Glutamatergic neuron (in vitro differentiated cells): ENCODE measurements at regions not wholly inside any gene's neighbourhood (a gene's known extent, or its start where the extent isn't known, plus 50 kb on each side); places are given as distances from the start of the nearest gene placed in this dataset.

ENCODE experiments used
- DNase-seq: peaks from one replicate; pipeline ENCODE4 v3.0.0; 2022
- H3K27ac Mint-ChIP-seq: one replicate; pipeline ENCODE4 v1.8.0; 2020; ENCODE audit warnings: mild to moderate bottlenecking, mixed read lengths, inconsistent platforms; ENCODE audit not compliant: unreplicated experiment
- H3K27me3 Mint-ChIP-seq: one replicate; pipeline ENCODE4 v1.8.0; 2020; ENCODE audit warnings: mild to moderate bottlenecking, moderate library complexity, mixed read lengths, inconsistent platforms; ENCODE audit not compliant: unreplicated experiment
- H3K36me3 Mint-ChIP-seq: one replicate; pipeline ENCODE4 v1.8.0; 2020; ENCODE audit warnings: mild to moderate bottlenecking, mixed read lengths, inconsistent platforms; ENCODE audit not compliant: unreplicated experiment
- H3K4me1 Mint-ChIP-seq: one replicate; pipeline ENCODE4 v1.8.0; 2020; ENCODE audit warnings: mild to moderate bottlenecking, low read depth, mixed read lengths, inconsistent platforms; ENCODE audit not compliant: unreplicated experiment
- H3K4me3 Mint-ChIP-seq: one replicate; pipeline ENCODE4 v1.8.0; 2020; ENCODE audit warnings: mild to moderate bottlenecking, mixed read lengths, inconsistent platforms; ENCODE audit not compliant: unreplicated experiment
- H3K9me3 Mint-ChIP-seq: one replicate; pipeline ENCODE4 v1.8.0; 2020; ENCODE audit warnings: mild to moderate bottlenecking, moderate library complexity, mixed read lengths, inconsistent platforms; ENCODE audit not compliant: unreplicated experiment
- CTCF ChIP-seq: fragments of 200-600 bp; sonication (generic); IDR thresholded peaks from one replicate; pipeline ENCODE4 v1.5.0; 2021; ENCODE audit not compliant: partially characterized antibody, unreplicated experiment

GRCh38 chr7:156220078-156220605 is 407.9 kb upstream of the SHH start:
- Mint-ChIP-seq H3K4me1 (no peaks in the 10 kb centered on the region), H3K9me3 (peaks cover 2% of the 10 kb centered on the region), H3K36me3 (no peaks in the 10 kb centered on the region), H3K4me3 (no peak overlapping the region), H3K27me3 (peaks cover 1% of the 10 kb centered on the region), H3K27ac (no peak overlapping the region)
- DNase-seq: no peak
- no peak for TF ChIP-seq CTCF

DNA sequence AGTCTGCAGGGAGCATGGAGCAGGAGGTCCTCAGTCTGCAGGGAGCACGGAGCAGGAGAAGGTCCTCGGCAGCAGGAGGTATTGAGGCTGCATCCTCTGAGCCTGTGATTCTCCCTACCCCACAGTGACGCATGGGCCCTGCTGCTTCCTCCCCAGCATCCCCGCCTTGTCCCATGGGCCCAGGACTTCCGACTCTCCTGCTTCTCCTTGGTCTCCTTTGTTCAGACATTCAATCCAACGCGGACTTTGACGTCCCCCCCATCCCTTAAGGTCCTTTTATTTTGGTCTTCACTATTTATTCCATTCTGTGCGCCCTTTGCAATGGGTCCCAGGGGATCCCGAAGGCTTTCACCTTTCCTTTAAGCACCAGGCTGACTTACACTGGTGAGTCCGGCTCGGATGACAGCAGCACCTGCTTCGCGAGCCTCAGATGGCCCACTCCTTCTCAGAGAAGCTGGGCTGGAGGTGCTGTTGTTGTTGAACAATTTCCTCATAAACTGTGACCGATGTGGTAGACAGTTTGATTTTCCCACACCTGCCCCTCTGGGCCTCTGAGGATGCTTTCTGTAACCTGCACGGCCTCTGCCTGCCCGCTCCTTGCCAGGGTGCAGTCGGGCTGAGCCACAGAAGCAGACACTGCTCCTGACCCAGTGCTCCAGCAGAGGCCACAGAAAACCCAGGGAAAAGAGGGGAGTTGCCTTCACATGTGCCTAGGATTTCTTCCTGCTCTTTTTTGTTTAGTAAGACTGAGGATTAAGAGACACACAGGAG is 407.2 kb upstream of the SHH start:
- no peak for DNase-seq
- no peak for TF ChIP-seq CTCF
- Mint-ChIP-seq H3K9me3 (peaks cover 2% of the 10 kb centered on the region), H3K4me1 (no peaks in the 10 kb centered on the region), H3K27me3 (peaks cover 1% of the 10 kb centered on the region), H3K4me3 (no peak overlapping the region), H3K27ac (no peak overlapping the region), H3K36me3 (no peaks in the 10 kb centered on the region)

DNA sequence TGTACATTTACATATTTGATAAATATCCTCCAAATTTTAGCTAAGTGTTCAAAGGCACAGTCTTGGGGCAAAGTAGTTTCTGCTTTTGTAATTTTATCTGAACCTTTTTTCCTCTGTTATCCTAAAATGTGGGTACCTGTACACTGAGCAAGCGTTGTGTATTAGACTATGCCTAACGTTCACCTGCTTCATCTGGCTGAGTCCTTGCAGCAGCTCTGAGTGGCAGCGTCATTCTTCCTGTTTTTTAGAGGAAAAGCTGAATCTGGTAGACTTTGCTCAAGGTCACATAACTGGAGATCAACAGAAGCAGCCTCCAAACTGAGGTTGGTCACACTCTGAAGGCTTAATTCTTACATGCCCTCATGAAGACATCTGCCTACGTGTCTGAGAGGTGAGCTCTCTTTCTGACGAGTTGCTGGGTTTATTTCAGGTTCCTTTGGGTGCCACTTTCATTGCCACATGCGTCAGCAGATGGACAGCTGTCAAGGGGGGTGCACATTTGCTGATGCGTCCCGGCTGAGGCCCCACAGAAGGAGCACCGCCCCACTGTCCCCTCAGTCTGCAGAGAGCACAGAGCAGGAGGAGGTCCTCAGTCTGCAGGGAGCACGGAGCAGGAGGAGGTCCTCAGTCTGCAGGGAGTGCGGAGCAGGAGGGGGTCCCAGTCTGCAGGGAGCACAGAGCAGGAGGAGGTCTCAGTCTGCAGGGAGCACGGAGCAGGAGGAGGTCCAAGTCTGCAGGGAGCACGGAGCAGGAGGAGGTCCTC is 406.5 kb upstream of the SHH start:
- Mint-ChIP-seq H3K9me3 (peaks cover 2% of the 10 kb centered on the region), H3K4me3 (no peak overlapping the region), H3K36me3 (no peaks in the 10 kb centered on the region)

GRCh38 chr7:156217803-156218202 is 405.5 kb upstream of the SHH start:
- Mint-ChIP-seq H3K27me3 (peaks cover 1% of the 10 kb centered on the region), H3K27ac (no peak overlapping the region), H3K9me3 (peaks cover 2% of the 10 kb centered on the region), H3K4me3 (no peak overlapping the region), H3K4me1 (no peaks in the 10 kb centered on the region), H3K36me3 (no peaks in the 10 kb centered on the region)
- no peak for TF ChIP-seq CTCF
- DNase-seq: no peak

More for the DNA sequence above, 406.5 kb upstream of the SHH start:
- no peak for TF ChIP-seq CTCF
- H3K27me3 Mint-ChIP-seq: peaks cover 1% of the 10 kb centered on the region
- no peaks in the 10 kb centered on the region for H3K4me1 Mint-ChIP-seq
- H3K27ac Mint-ChIP-seq: no peak overlapping the region
- DNase-seq: no peak

- DNase-seq: no peak
- Mint-ChIP-seq H3K4me1 (peaks cover 12% of the 10 kb centered on the region), H3K36me3 (no peaks in the 10 kb centered on the region), H3K9me3 (no peaks in the 10 kb centered on the region), H3K27me3 (no peaks in the 10 kb centered on the region), H3K4me3 (no peak overlapping the region), H3K27ac (no peak overlapping the region)
- no peak for TF ChIP-seq CTCF
These were observed 396.8 kb upstream of the SHH start for GRCh38 chr7:156209087-156209486.
